GM12891 (cell line): ENCODE measurements at regions not wholly inside any gene's neighbourhood (a gene's known extent, or its start where the extent isn't known, plus 50 kb on each side); places are given as distances from the start of the nearest gene placed in this dataset.

Experiments used
- POLR2A ChIP-seq: IDR thresholded peaks from 2 replicates; pipeline ENCODE4 v1.6.1; 2011; ENCODE audit warnings: low read depth, low read length, control low read depth
- POLR2AphosphoS5 ChIP-seq: IDR thresholded peaks from 2 replicates; pipeline ENCODE4 v1.6.1; 2011; ENCODE audit warnings: low read depth, low read length, control low read depth
- SPI1 ChIP-seq: IDR thresholded peaks from 2 replicates; pipeline ENCODE4 v1.6.1; 2011; ENCODE audit warnings: low read depth, low read length, control low read depth
- TAF1 ChIP-seq: IDR thresholded peaks from 2 replicates; pipeline ENCODE4 v1.6.1; 2011; ENCODE audit warnings: low read depth, low read length, control low read depth

DNA sequence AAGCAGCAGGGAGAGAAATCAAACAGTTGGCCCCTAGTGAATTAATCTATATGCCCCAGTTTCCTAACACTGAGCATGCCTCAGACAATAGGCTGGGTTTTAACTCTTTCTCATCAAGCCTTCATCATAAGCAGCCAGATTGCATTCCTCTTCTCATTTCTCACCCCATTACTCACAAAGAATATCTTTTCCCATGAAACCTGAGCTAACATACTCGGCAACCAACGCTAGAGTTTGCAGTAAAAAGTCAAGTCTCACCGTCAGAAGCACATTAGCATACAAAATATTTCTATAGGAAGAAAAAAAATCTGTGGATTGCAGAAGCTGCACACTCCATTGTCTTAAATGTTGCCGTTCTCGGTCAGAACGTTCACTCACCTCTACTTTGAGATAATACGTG is 429.9 kb upstream of the ARID1B start:
- TF ChIP-seq POLR2A (no peak), POLR2AphosphoS5 (no peak), TAF1 (no peak), SPI1 (no peak)
